Right lobe of liver (tissue), 6 donors: ENCODE measurements at regions not wholly inside any gene's neighbourhood (a gene's known extent, or its start where the extent isn't known, plus 50 kb on each side); places are given as distances from the start of the nearest gene placed in this dataset.

Source experiments
- ATAC-seq, 4 donors: fragments of 200-7000 bp; cut with Tn5 transposase; one replicate each; pipeline ENCODE4 v1.9.1; 2020; ENCODE audit warnings: mild to moderate bottlenecking in 4 of 4, moderate library complexity in 4 of 4
- DNase-seq, 3 donors: peaks; one replicate each; pipeline ENCODE4 v3.0.0-alpha.2; 2020
- H3K27ac ChIP-seq, 3 donors: fragments of 200-600 bp; one replicate each; pipeline ENCODE4 v1.8.0; 2022
- H3K27me3 ChIP-seq, 2 donors: fragments of 200-600 bp; one replicate each; pipeline ENCODE4 v1.8.0; 2022
- H3K36me3 ChIP-seq, 4 donors: fragments of 200-600 bp; sonication (generic) in 1 of 4; one replicate each; pipeline versions ENCODE4 v1.5.1 to v1.8.0; 2017 to 2022; ENCODE audit warnings: control low read depth in 1 of 4
- H3K4me1 ChIP-seq, 4 donors: fragments of 200-600 bp; sonication (generic) in 1 of 4; one replicate each; pipeline versions ENCODE4 v1.5.1 to v1.8.0; 2017 to 2022; ENCODE audit warnings: control low read depth in 1 of 4
- H3K4me3 ChIP-seq, 3 donors: fragments of 200-600 bp; one replicate each; pipeline ENCODE4 v1.8.0; 2022
- H3K9me3 ChIP-seq, 4 donors: fragments of 200-600 bp; sonication (generic) in 1 of 4; one replicate each; pipeline versions ENCODE4 v1.5.1 to v1.8.0; 2017 to 2022; ENCODE audit warnings: control low read depth in 1 of 4
- POLR2A ChIP-seq: fragments of 450-650 bp; IDR thresholded peaks from one replicate; pipeline ENCODE4 v1.6.1; 2017; ENCODE audit warnings: antibody characterized with exemption, mild to moderate bottlenecking
- WGBS: methylation state at CpG from one replicate; pipeline ENCODE4 v1.1.6; 2018; ENCODE audit warnings: low coverage, low lambda C conversion rate; ENCODE audit not compliant: insufficient coverage; ENCODE audit errors: missing lambda C conversion rate; 5-methylcytosine and 5-hydroxymethylcytosine counted together
- intact Hi-C, 2 donors: fragments of 100-400 bp; cut with DNase I; formaldehyde crosslinking; loops; one replicate each; pipeline versions ENCODE4 v1.11.2 to v1.14.1; 2022
- TF ChIP-seq, protein P1 (sequence below), 4 donors: fragments of 200-600 bp in 3 of 4; fragments of 450-650 bp in 1 of 4; IDR thresholded peaks; one replicate each; pipeline versions ENCODE4 v1.5.1 to v1.8.0; 2016 to 2022; ENCODE audit warnings: antibody characterized with exemption in 4 of 4, mild to moderate bottlenecking in 2 of 4
- donor health status: DM: no; HTN: yes; CAD: no.
- donor health status: DM: no; HTN: no; CAD: no.
- donor health status: DM: no; HTN: no; CAD: no.
- donor health status: DM: no; HTN: yes; CAD: no.
- donor health status: DM: no; HTN: yes; CAD: no.

DNA sequence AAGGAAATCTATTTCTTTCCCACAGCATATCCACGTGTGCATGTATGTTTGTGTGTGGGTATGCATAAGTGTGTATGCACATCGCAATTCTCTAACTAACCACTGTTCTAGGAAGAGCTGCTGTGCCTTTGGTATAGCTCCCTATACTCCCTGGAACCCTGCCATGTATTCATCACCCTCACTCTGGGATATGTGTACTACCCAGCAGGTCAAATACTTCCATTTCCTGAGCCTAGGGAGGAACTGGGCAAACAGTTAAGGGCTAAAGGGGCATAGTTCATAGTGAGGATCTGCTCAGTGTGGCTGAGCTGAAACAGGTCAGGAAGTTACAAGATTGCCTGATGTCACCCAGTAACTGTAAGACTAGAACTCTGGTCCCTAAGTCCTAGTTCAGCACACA, 260.4 kb downstream of the RPLP1 start:
- peak; percentile 65 to 93 (median 76) for ATAC-seq
- Histone ChIP-seq H3K27ac (no peak overlapping the region), H3K27me3 (no peaks in the 10 kb centered on the region)

DNA sequence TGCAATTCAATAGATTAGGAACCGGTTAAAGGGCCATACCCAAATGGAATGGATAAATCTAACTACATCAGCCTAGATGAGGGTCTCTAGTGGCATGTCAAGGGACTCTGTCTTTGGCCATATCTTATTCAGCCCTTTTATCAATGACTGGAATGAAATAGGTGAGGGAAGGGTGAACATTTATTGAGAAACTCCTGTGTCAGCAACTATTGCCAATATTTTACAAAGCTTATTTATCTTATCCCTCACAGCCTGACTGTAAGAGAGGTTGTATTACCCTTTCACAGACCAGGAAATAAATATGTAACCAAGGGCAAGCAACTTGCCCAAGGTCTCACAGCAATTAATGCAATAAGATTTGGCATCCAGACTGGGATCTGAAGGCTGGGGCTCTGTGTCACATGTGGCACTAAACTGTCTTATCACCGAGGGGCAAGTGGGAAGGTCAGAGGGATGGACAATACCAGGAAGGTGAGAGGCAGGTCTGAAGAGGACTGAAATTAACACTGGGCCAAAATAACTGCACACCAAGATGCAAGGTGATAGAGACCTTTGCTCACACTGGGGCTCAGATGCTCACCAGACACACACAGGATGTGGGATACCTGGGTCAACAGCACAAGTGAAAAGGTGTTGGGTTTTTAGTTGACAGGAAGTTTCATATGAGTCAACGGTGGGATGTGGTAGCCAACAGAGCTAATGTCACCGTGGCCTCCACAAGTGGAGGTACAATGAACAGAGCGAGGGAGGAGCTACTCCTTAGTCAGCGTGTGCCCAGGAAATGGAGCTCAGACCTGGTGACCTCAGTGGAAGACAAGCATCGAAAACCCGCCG, 261.3 kb downstream of the RPLP1 start:
- no peak overlapping the region for H3K27ac ChIP-seq
- TF ChIP-seq, protein P1, sequence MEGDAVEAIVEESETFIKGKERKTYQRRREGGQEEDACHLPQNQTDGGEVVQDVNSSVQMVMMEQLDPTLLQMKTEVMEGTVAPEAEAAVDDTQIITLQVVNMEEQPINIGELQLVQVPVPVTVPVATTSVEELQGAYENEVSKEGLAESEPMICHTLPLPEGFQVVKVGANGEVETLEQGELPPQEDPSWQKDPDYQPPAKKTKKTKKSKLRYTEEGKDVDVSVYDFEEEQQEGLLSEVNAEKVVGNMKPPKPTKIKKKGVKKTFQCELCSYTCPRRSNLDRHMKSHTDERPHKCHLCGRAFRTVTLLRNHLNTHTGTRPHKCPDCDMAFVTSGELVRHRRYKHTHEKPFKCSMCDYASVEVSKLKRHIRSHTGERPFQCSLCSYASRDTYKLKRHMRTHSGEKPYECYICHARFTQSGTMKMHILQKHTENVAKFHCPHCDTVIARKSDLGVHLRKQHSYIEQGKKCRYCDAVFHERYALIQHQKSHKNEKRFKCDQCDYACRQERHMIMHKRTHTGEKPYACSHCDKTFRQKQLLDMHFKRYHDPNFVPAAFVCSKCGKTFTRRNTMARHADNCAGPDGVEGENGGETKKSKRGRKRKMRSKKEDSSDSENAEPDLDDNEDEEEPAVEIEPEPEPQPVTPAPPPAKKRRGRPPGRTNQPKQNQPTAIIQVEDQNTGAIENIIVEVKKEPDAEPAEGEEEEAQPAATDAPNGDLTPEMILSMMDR (IDR thresholded peaks at IDR 0.05), result no peak
- no peak for TF ChIP-seq POLR2A
- no peak for DNase-seq

More for the DNA sequence above, 260.4 kb downstream of the RPLP1 start:
- intact Hi-C loops, result no loop called here
- no peak for DNase-seq
- no peak overlapping the region for H3K4me3 ChIP-seq
- H3K4me1 ChIP-seq, result peaks cover 0 to 8% (median 0%) of the 10 kb centered on the region in 4 donors
- TF ChIP-seq, protein P1 (IDR thresholded peaks at IDR 0.05), result no peak
- no peak for TF ChIP-seq POLR2A
- no peaks in the 10 kb centered on the region for H3K36me3 ChIP-seq
- 83% methylated on average over 1 of the region's 2 CpGs for WGBS
- H3K9me3 ChIP-seq, result peaks cover 0 to 5% (median 1%) of the 10 kb centered on the region in 4 donors

DNA sequence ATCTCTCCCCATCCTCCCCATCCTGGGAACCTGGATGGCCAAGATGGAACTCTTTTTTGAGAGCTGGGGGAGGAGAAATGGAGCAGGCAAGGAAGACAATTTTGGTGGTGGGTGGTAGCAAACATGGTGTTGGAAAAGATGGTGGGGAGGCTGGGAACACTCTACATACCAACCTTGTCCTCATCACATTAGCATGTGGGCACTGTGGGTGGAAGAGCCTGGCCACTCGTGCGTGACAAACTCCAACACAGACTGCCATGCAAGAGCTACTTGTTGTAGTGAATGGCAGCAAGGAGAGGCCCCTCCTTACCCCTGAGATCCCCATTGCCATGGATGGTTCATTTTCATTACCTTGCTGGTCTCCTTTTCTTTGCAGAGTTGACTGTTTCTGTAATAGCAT, 262.6 kb downstream of the RPLP1 start:
- no peaks in the 10 kb centered on the region for H3K9me3 ChIP-seq
- no peak for ATAC-seq
- H3K4me1 ChIP-seq, result peaks cover 0 to 8% (median 0%) of the 10 kb centered on the region in 4 donors
- no CpG with 5 or more reads among the region's 2 CpGs for WGBS
- no peaks in the 10 kb centered on the region for H3K27me3 ChIP-seq
- no peaks in the 10 kb centered on the region for H3K36me3 ChIP-seq
- H3K4me3 ChIP-seq, result no peak overlapping the region
- TF ChIP-seq, protein P1 (IDR thresholded peaks at IDR 0.05), result no peak
- TF ChIP-seq POLR2A, result no peak
- H3K27ac ChIP-seq, result no peak overlapping the region
- no peak for DNase-seq
- intact Hi-C loops, result no loop called here

More for the DNA sequence above, 261.3 kb downstream of the RPLP1 start:
- no peak overlapping the region for H3K4me3 ChIP-seq
- no peaks in the 10 kb centered on the region for H3K9me3 ChIP-seq
- WGBS, result 58% methylated on average over 6 of the region's 9 CpGs
- H3K27me3 ChIP-seq, result no peaks in the 10 kb centered on the region
- peak; percentile 24 to 68 (median 48) for ATAC-seq
- H3K4me1 ChIP-seq, result peaks cover 0 to 8% (median 0%) of the 10 kb centered on the region in 4 donors
- H3K36me3 ChIP-seq, result no peaks in the 10 kb centered on the region
- intact Hi-C loops, result no loop called here

DNA sequence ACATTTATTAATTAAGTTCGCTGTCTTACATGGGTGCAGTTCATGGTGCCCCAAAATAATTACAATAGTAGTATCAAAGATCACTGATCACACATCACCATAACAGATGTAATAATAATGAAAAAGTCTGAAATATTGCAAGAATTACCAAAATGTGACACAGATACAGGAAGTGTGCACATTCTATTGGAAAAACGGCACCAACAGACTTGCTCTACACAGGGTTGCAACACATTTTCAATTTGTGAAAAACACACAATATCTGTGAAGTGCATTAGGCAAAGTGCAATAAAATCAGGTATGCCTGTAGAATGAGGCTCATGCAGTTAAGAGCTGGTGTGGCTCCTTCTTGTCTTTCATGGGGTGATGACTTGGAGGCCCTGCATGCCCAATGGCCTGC, 265.8 kb downstream of the RPLP1 start:
- H3K27me3 ChIP-seq, result no peaks in the 10 kb centered on the region
- TF ChIP-seq POLR2A, result no peak
- TF ChIP-seq, protein P1 (IDR thresholded peaks at IDR 0.05), result no peak
- H3K36me3 ChIP-seq, result no peaks in the 10 kb centered on the region
- no peak for ATAC-seq
- H3K4me1 ChIP-seq, result peaks cover 0 to 5% (median 0%) of the 10 kb centered on the region in 4 donors
- no peak overlapping the region for H3K27ac ChIP-seq
- 74% methylated on average over 2 of the region's 2 CpGs for WGBS
- H3K4me3 ChIP-seq, result no peak overlapping the region
- intact Hi-C loops, result no loop called here
- H3K9me3 ChIP-seq, result no peaks in the 10 kb centered on the region
- no peak for DNase-seq
